ENCODE measurements at regions not wholly inside any gene's neighbourhood (a gene's known extent, or its start where the extent isn't known, plus 50 kb on each side); places are given as distances from the start of the nearest gene placed in this dataset.
A peak's percentile ranks its signal among the peaks of the same experiment; 100 is the strongest.

- DNase-seq: no peak
Measured at GRCh38 chr6:29884261-29884660, 56.6 kb downstream of the HLA-G start.

DNA sequence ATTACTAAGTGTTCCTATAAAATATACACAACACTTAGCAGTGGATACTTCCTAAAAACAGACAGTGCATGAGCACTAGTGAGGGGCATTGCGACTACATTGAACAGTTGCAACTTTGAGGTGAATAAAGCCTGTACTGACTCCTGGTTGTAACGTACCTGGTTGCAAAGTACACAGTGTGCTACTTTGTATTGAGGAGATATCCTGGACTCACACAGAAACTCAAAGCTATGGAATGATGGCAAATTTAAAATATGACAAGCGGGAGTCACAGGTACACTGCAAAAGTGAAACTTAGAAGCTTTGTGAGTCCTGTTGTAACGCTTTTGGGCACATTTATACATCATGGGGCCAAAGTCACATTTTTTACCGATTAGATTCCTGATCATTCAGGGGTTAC lies 55.6 kb upstream of the HLA-A start:
- no peak for DNase-seq

- peak; percentile 5 to 65 (median 20) for DNase-seq
Measured at GRCh38 chr6:29887330-29887818, 55.0 kb upstream of the HLA-A start.

- peak in 2 of 3 donors; percentile 48 to 56 for DNase-seq
Measured at GRCh38 chr6:29887819-29888776, 54.2 kb upstream of the HLA-A start.
